Activated CD4-positive, alpha-beta T cell treated with anti-CD3 and anti-CD28 coated beads, Interleukin-2, amount 50 U/mL, for 48 hours (primary cell): ENCODE measurements at regions not wholly inside any gene's neighbourhood (a gene's known extent, or its start where the extent isn't known, plus 50 kb on each side); places are given as distances from the start of the nearest gene placed in this dataset.

Experiments used
- DNase-seq, 2 experiments: peaks; one replicate each; pipeline ENCODE4 v3.0.0-alpha.2; 2020

DNA sequence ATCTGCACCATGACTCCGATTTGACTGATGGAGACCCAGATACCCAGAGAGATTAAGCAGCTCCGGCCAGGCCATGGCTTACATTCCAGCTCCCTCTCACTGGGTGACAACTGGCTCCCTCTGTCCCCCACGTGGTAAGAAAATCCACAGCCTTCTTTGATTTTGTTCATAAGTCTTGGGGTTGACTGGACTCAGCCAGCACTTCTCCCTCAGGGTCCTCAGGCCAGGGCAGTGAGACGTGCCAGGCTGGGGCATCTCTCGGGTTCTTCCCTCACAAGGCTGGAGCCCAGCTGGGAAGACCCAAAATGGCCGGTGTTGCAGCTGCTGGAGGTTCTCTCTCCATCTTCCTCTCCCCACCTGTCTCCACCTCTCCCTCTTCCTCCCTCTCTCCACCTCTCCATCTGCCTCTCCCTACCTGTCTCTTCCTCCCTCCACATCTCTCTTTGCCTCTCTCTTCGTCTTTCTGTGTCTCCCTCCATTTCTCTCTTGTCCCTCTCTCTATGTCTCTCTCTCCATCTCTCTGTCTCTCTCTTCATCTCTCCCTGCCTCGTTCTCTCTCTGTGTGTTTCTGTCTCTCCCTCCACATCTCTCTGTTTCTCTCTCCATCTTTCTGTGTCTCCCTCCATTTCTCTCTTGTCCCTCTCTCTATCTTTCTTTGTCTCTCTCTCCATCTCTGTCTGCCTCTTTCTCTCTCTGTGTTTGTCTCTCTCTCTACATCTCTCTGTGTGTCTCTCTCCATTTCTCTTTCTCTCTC is 105.3 kb downstream of the FOXL1 start:
- no peak for DNase-seq

DNA sequence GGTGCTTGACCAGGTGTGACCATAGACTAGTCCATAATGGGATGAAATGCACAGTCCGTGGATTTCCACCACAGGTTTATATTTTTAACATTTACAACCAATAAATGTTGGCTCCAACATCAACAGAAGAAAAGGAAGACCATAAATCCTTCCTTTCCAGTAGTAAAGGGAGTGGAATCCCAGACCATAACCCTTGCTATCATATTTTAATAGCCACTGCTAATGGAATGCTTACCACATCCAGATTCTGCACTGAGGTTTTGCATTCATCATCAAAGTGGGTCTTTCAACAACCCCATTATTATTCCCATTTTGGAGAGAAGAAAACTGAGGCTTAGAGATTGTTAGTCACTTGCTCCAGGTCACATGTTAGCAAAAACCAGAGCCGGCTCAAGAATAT is 106.7 kb downstream of the FOXL1 start:
- no peak for DNase-seq

DNA sequence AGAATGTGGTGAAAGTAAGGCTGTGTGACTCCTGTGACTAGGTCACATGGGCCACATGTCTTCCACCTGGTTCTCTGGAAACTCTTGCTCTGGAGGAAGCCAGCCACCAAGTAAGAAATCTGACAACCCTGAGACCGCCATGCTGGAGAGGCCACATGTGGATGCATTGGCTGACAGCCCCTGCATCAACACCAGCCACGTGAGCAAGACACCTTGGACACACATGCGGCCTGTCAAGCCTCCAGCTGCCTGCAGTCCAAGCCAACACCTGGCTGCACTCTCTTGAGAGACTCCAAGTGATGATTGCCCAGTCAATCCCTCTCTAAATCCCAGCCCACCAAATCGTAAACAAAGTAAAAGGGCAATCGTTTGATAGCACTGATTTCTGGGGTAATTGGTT is 112.6 kb downstream of the FOXL1 start:
- DNase-seq = no peak

DNA sequence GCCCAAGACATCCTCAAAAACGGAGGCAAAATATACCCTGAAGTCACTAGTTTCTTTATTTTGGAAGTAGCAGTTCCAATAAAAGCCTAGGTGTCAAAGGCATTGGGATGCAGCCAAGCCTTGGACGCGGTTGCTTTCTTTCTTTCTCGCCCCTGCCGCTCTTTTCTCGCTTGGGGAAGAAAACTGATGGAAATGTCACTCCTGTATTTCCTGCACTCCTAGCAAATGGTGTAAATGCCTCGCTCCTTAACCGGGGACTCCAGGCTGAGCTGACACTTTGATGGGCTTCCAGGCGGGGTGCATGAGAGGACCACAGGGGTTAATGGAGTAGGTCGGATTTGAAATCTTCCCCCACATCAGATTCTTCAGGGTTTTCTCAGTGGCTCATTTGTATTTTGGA is 114.1 kb downstream of the FOXL1 start:
- no peak for DNase-seq

DNA sequence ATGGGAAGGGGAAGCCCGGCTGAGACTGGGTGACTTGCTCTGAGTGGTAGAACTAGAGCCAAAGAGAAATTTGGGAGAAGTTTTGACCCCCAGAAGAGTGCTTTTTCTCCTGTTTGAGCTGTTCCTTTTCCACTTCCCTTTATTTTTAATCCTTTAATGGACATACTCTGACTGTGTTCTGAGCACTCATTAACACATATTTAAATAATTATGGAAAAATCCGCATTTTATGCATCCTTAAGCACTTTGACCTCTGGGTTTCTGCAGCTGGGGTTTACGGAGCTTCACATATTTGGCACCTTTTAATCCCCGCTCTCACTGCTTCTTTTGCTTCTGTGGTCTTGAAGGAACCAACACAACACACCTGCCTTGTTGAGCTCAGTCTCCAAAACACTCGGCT is 114.7 kb downstream of the FOXL1 start:
- no peak for DNase-seq

DNA sequence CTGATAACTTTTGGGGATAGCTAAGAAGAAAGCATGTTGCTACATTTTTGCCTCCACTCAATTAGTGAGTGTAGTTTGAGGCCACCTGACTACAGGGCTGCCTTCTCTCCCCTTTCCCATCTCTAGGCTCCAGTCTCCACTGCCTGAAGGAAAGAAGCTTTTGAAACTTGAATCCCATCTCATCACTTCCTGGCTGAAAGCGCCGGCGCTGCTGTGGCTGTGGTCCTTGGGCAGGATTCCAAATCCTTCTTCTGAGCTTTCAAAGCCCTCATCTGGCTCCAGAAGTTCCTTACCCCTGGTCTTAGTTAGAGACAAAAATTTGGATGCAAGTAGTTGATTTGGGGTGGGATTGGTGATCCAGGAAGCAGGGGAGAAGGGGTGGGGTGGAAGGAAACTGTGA is 119.4 kb downstream of the FOXL1 start:
- no peak for DNase-seq

DNA sequence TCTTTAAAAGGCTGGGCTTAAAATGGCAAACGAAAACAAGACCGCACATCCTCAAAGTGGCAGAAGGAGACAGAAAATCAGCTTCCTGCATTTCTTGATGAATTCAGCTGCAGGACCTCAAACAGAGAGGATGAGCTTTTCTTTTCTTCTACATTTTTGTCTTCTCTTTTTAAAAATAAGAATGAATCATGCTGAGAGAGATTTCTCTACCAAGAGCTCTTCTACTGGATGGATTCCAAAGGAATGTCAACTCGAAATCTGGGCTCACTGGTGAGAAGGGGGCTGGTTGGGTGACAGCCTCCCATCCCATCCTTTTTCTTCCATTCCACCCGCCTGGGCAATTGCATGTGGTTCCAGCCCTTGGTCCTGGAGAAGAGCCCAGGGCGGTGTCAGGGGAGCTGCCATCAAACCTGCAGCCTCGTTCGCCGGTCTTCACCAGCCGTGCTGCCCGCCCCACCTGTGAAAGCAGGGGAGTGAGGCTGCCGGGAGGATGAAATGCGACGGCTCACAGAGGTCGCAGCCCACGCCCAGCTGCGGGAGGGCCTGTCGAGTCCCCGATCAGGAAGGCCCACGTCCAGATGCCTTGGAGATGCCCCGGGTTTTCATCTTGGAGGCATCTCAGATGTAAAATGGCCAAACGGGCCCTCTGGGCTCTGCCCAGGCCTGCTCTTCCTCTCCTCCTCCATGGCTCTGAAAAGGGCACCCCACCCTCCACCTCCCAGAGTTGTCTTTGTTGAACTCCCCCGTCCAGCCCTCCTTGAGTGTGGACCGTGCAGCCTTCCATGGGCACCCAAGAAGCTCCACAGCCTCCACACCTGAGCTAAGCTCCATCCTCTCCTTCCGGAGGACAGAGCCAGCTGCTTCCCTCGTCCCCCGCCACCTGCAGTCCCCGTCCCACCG is 121.9 kb downstream of the FOXL1 start:
- no peak for DNase-seq

DNA sequence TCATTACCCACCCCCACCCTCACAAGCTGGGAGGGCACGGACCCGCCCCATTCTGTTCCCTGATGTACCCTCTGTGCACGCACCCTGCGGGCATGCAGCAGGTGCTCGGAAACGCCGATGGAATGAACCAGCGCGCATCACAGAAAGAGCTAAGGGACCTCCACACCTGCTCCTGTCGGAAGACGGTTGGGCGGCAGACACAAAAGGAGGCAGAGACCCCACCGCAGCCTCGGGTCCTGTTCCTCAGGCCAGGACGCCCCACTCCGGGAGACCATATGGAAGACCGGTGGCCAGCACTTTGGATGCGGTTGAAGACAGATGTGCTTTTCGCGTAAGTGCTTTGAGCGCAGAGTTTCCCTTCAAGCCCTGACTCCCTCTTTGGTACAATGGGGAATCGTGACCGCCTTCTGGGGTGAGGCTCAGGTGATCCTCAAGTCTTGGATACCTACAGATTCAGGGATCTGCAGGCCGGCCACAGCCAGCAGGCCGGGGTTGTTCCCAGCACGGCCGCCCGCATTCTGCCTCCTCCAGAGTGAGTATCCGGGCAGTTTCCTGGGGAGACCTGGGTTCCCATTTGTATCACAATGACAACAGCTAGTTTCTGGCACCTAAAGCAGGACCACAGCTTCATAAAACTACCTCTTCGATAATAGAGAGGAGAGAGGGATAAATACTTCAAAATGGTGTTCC is 123.1 kb downstream of the FOXL1 start:
- DNase-seq = no peak

DNA sequence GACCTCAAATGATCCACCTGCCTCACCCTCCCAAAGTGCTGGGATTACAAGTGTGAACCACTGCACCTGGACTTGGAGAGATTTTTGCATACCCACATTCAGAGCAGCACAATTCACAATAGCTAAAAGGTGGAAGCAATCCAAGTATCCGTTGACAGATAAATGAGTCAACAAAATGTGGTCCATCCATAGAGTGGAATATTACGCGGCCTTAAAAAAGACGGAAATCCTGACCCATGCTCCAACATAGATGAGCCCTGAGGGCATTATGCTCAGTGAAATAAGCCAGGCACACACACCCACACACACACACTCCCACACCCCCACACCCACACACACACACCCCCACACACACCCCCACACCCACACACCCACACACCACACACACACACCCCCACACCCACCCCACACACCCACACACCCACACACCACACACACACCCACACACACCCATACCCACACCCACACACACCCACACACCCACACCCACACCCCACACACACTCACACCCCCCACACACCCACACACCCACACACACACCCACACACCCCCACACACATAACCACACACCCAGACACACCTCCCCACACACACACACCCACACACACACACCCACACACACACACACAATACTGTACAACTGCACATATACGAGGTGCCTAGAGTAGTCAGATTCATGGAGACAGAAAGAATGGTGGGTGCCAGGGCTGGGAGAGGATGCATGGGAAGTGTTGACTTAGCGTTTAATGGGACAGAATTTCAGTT is 124.7 kb downstream of the FOXL1 start:
- DNase-seq = no peak

DNA sequence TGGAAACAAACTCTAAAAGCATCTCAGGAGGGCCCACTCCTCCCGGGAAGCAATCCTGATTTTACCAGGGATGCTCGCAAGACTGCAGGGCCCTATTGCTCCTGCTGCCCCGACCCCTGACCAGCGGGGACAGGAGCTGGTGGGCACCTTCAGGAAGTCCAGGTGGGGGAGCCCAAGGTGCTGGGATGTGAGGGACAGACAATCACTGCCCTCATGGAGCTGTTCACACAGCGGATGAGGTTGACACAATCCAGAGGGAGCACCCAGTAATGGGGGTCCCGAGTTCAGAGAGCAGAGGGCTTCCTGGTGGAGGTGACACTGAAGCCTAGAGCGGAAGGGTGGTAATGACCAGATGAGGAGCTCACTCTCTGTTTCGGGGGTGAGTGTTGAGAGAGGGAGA is 126.2 kb downstream of the FOXL1 start:
- no peak for DNase-seq

DNA sequence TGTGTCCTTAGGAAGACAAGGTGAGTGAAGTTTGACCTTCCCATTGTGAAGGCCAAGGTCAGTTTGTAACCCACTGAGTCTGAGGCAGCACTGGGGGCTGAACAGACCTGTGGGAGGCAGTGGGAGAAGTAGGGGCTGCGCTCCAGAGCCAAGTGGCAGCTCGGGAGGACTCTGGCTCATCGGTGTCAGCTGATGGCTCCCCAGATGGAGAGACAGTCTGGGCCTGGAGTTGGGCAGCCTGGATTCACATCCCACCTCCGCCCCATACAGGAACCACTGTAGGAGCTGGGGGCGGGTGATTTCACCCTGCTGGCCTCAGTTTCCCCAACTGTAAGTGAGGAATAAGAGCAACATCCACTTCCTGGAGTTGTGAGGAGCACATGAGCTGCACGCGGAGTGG is 128.4 kb downstream of the FOXL1 start:
- no peak for DNase-seq

DNA sequence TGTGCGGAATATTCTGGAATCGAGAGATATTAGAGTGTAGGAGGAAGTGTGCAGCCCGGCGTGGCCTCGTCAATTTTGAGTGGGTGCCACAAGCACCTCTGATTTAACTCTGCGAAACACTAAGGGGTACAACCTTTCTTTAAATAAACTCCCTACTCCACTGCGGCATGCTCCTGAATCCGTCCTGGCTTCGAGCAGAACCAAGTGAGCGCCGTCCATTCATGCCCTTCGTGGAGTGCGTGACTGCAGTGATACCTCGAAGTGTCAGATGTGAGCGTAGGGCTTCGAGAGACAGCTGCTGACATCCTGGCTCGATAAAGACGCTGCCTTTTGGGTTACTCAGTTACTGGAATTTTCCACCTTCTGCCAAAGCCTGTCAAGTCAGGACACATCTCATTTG is 128.8 kb downstream of the FOXL1 start:
- DNase-seq = no peak

DNA sequence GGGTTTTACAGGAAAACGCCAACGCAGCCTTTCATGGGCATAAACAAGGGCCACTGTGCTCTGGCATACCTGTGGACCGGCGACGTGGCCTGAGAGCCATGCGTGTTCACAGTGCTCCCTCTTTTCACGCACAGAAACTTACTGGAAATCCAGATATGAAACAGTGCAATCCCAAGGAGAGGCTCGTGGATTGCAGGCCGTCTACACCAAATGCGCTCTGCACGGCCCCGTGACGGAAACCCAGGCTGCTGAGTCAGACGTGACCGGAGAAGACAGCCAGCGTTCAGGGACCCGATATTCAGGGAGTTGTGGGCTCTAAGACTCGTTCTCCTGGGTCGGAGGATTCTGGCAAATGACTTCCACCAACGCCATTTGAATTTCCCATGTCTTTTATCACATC is 129.2 kb downstream of the FOXL1 start:
- no peak for DNase-seq

DNA sequence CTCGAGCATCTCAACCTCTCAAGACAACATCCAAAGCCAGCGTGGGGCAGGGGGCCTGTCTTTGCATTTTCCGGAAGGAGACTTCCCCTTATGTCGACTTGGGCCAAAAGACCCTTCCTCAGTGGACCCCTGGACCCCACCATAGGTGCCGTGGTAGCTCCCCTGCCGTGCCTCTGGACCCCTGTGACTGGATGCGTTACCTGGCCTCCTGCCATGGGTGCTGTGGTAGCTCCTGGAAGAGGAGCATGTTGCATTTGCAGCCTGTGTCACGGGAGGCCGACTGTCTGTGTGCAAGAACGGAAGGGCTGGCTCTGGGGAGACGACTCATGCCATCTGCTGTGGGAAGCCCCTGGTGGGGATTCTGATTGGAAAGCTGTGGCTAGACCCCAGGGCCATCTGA is 130.1 kb downstream of the FOXL1 start:
- DNase-seq = no peak

DNA sequence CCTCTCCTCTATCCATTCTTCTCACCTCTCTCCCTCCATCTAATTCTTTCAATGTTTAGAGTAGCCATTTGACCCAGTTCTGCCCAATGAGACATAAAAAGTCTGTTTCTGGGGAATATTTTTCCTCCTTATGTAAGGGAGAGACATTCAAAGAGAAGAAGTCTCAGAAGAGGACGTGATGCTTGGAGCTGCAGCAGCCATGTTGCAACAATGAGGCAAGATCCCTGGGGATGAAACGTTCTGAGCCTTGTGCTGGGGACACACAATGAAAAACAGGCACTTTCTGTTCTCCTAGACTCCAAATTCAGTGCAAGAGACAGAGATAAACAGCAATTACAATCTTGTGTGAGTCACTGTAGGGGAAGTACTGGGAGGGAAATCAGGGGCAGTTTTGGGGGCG is 130.8 kb downstream of the FOXL1 start:
- DNase-seq = no peak

DNA sequence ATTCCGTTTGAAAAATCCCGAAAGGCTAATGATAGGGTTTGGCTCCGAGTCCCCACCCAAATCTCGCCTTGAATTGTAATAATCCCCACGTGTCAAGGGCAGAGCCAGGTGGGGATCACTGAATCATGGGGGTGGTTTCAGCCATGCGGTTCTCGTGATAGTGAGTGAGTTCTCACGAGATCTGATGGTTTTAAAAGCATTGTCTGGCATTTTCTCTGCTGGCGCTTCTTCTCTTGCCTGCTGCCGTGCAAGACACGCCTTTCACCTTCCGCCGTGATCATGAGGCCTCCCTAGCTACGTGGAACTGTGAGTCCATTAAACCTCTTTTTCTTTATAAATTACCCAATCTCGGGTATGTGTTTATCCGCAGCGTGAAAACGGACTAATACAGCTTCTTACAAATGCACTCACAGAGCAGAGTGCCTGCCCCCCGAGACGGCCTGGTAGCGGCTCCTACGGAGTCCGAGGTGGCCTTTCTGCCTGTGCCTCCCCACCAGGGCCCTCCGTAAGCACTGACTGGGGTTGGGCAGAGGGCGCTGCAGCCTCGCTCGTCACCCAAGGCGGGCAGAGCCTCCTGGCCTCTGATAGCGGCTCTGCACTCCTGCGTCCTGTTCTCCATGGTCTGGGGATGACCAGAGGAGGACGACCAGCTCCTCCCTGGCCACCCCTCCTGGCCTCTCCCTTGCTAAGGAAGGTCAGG is 131.7 kb downstream of the FOXL1 start:
- no peak for DNase-seq

DNA sequence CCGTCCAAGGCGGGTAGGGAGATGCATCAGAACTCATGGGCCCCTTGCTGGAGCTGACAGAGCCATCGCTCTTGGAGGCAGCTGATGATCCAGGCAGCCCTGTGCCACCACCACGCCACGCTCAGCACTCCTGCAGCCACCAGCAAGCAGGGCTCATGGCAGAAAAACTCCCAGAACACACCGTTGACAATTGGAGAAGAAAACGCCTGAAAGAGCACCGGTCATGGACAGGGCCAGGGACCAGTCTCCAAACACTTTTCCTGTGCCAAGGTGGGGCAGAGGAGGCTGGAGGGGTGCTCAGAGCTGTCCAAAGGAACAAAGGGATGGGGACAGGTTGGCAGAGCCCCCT is 132.2 kb downstream of the FOXL1 start:
- no peak for DNase-seq

DNA sequence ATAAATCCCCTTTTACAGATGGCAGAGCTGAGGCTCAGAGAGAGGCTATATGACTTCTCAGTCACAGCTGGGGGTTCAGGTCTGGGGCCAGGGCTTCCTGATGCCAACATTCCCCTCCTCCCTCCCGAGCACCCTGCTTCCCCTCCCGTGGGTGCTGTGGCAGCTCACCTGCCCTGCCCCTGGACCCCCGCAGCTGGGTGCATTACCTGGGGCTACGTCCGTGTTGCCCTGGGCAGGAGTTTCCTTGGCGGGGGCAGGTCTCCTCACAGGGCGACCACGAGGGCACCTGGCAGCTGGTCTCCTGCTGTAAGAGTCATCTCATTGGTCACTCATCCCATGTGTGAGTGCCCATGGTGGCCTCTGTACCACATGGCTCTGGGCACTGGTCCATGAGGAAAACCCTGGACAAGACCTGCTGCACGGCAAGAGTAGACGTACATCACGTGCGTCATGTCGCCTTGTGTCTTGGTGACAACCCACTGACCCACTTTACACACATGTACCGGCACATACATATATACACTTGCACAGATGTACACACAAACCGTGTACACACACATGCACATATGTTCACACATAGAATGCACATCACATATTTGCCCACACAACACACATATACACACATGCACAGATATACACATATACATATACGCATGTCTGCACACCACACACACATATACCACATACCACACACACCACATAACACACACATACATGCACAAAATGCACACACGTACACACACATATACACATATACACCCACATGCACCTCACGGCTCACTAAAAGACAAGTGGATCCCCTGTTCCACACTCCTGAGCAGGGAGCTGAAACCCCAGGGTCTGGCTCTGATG is 134.0 kb downstream of the FOXL1 start:
- DNase-seq = no peak

DNA sequence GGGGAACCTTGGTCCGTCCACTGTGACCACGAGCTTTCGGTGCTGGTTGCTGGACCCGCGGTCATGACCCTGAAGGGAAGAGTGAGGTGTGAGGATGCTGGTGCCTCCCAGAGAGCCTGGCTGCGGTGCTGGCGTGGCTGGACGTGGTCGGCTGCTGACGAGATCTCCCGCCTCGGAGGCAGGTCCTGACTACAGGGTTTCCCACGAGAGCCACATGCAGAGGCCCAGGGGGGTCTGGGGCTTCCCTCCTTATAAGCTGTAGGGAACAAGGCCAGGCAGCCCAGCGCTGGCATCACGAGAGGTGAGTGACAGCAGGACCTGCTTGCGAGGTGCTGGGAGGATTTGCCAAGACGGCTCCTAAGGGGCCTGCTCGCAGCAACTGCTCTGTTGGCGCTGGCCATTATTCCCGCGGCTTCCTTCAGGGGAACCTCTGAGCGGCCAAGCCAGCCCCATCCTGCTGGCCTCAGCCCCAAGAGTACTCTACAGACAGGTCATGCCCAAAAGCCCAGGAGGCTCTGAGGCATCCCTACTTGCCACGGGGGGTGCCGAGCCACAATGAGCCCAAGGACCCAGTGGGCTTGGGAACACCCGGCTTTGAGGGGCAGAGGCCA is 134.8 kb downstream of the FOXL1 start:
- DNase-seq = no peak

DNA sequence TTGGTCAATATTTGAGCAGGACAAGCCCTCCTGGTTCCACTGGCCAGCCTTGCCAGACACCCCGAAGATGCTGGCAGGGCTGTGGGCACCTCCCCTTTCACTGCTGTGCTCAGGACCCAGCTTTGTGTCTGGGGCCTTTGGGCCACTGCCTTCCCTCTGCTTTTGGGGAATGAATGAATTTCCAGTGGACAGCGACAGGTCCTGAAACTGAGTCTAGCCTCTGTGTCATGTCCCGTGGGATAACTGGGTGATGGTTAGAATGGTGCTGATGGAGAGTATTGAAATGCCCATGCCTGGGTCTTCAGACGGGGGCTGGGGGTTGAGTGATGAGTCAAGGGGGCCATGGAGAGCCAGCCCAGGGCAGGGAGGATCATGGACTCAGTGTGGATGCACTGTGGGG is 135.8 kb downstream of the FOXL1 start:
- DNase-seq = no peak

DNA sequence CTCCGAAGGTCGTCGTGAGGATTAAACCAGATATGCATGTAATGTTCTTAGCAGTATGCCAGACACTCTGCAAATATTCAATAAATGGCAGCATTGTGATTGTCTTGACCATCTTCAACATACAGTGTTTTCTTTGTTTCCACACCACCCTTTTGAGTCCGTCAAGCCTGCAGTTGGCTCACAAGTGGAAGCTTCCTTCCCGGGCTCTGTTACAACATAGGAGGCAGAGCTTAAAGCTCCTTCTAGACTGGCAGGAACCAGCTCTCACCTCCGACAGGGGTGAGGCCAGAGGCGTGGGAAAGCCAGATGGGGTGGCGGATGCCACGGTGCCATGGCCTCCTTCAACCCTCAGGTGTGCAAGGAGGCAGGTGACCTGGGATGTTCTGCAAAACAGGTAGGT is 138.3 kb downstream of the FOXL1 start:
- no peak for DNase-seq
